NCI-H1417 (cell line): ENCODE measurements at regions not wholly inside any gene's neighbourhood (a gene's known extent, or its start where the extent isn't known, plus 50 kb on each side); places are given as distances from the start of the nearest gene placed in this dataset.

Experiments
- DNase-seq, 3 experiments: peaks; one replicate each; lab custom pipeline; 2025; lab: John Stamatoyannopoulos, UW

GRCh38 chr3:104612218-104612617 lies 754.5 kb upstream of the ALCAM start:
- DNase-seq, result no peak

GRCh38 chr3:104614564-104614963 lies 752.1 kb upstream of the ALCAM start:
- DNase-seq, result no peak

- peak in 2 of 3 experiments; percentile 33 to 47 for DNase-seq
These were observed 738.4 kb upstream of the ALCAM start for GRCh38 chr3:104628185-104628789.

- DNase-seq, result no peak
These were observed 737.7 kb upstream of the ALCAM start for GRCh38 chr3:104629038-104629437.

- no peak for DNase-seq
These were observed 735.5 kb upstream of the ALCAM start for GRCh38 chr3:104631254-104631653.

GRCh38 chr3:104632521-104632920 lies 734.2 kb upstream of the ALCAM start:
- no peak for DNase-seq

- no peak for DNase-seq
These were observed 733.8 kb upstream of the ALCAM start for GRCh38 chr3:104632947-104633346.

GRCh38 chr3:104635872-104636580 lies 730.7 kb upstream of the ALCAM start:
- DNase-seq, result no peak

- DNase-seq, result peak in 1 of 3 experiments; percentile 63
These were observed 723.9 kb upstream of the ALCAM start for GRCh38 chr3:104642827-104643226.

- peak in 1 of 3 experiments; percentile 6 for DNase-seq
These were observed 720.5 kb upstream of the ALCAM start for GRCh38 chr3:104646196-104646595.

- no peak for DNase-seq
These were observed 717.9 kb upstream of the ALCAM start for GRCh38 chr3:104648823-104649222.

- DNase-seq, result peak in 1 of 3 experiments; percentile 5
These were observed 697.6 kb upstream of the ALCAM start for GRCh38 chr3:104669083-104669482.

GRCh38 chr3:104672331-104672730 lies 694.4 kb upstream of the ALCAM start:
- no peak for DNase-seq

- DNase-seq, result no peak
These were observed 692.7 kb upstream of the ALCAM start for GRCh38 chr3:104673981-104674380.

GRCh38 chr3:104676241-104676640 lies 690.5 kb upstream of the ALCAM start:
- DNase-seq, result no peak

GRCh38 chr3:104677932-104678331 lies 688.8 kb upstream of the ALCAM start:
- DNase-seq, result no peak

GRCh38 chr3:104685492-104685891 lies 681.2 kb upstream of the ALCAM start:
- no peak for DNase-seq

- DNase-seq, result no peak
These were observed 679.3 kb upstream of the ALCAM start for GRCh38 chr3:104687362-104687761.

- no peak for DNase-seq
These were observed 670.2 kb upstream of the ALCAM start for GRCh38 chr3:104696470-104696869.

GRCh38 chr3:104711406-104711805 lies 655.3 kb upstream of the ALCAM start:
- DNase-seq, result no peak

GRCh38 chr3:104715972-104716371 lies 650.7 kb upstream of the ALCAM start:
- DNase-seq, result no peak

- DNase-seq, result no peak
These were observed 648.9 kb upstream of the ALCAM start for GRCh38 chr3:104717828-104718196.

GRCh38 chr3:104723000-104723399 lies 643.7 kb upstream of the ALCAM start:
- DNase-seq, result no peak

- no peak for DNase-seq
These were observed 635.6 kb upstream of the ALCAM start for GRCh38 chr3:104731074-104731473.
